Activated T-helper 2 cell treated with anti-CD3 and anti-CD28 coated beads, Interferon-gamma antibody, Interleukin-2, Interleukin-4, amounts not matched to agents 10 μg/mL and 5 μg/mL and 100 μg/mL, durations not matched to agents 14 hours and 24 hours and 36 hours (primary cell): ENCODE measurements at regions not wholly inside any gene's neighbourhood (a gene's known extent, or its start where the extent isn't known, plus 50 kb on each side); places are given as distances from the start of the nearest gene placed in this dataset.

Experiments used
- DNase-seq: peaks from one replicate; pipeline ENCODE4 v3.0.0; 2021; ENCODE audit warnings: low spot score
- H3K27ac Mint-ChIP-seq: one replicate; pipeline ENCODE4 v1.8.0; 2021; ENCODE audit warnings: mixed read lengths
- H3K27me3 Mint-ChIP-seq: one replicate; pipeline ENCODE4 v1.8.0; 2021; ENCODE audit warnings: low read depth, mixed read lengths
- H3K36me3 Mint-ChIP-seq: one replicate; pipeline ENCODE4 v1.8.0; 2021; ENCODE audit warnings: low read depth, mixed read lengths
- H3K4me1 Mint-ChIP-seq: one replicate; pipeline ENCODE4 v1.8.0; 2021; ENCODE audit warnings: low read depth, mixed read lengths
- H3K4me3 Mint-ChIP-seq: one replicate; pipeline ENCODE4 v1.8.0; 2021; ENCODE audit warnings: low read depth, mild to moderate bottlenecking, moderate library complexity, mixed read lengths
- H3K9me3 Mint-ChIP-seq: one replicate; pipeline ENCODE4 v1.8.0; 2021; ENCODE audit warnings: mixed read lengths
- intact Hi-C: fragments of 100-400 bp; cut with micrococcal nuclease; formaldehyde crosslinking; loops from one replicate; pipeline ENCODE4 v1.15.1; 2023

- Mint-ChIP-seq H3K4me1 (no peaks in the 10 kb centered on the region), H3K4me3 (no peak overlapping the region), H3K27me3 (peaks cover 5% of the 10 kb centered on the region)
Observed at GRCh38 chr2:234853729-234854128, 98.1 kb upstream of the SH3BP4 start.

GRCh38 chr2:234852941-234853340 is 98.9 kb upstream of the SH3BP4 start:
- Mint-ChIP-seq H3K9me3 (no peaks in the 10 kb centered on the region), H3K36me3 (no peaks in the 10 kb centered on the region), H3K27me3 (peaks cover 5% of the 10 kb centered on the region), H3K4me1 (no peaks in the 10 kb centered on the region), H3K4me3 (no peak overlapping the region), H3K27ac (no peak overlapping the region)
- intact Hi-C loops = no loop called here
- no peak for DNase-seq

More at GRCh38 chr2:234853729-234854128, 98.1 kb upstream of the SH3BP4 start:
- no peaks in the 10 kb centered on the region for H3K9me3 Mint-ChIP-seq
- intact Hi-C loops = no loop called here
- no peak overlapping the region for H3K27ac Mint-ChIP-seq
- DNase-seq = no peak
- no peaks in the 10 kb centered on the region for H3K36me3 Mint-ChIP-seq

- Mint-ChIP-seq H3K9me3 (no peaks in the 10 kb centered on the region), H3K36me3 (no peaks in the 10 kb centered on the region), H3K27ac (no peak overlapping the region)
Observed at GRCh38 chr2:234852035-234852434, 99.8 kb upstream of the SH3BP4 start.

GRCh38 chr2:234851451-234851850 is 100.4 kb upstream of the SH3BP4 start:
- intact Hi-C loops = no loop called here
- H3K9me3 Mint-ChIP-seq = no peaks in the 10 kb centered on the region
- DNase-seq = no peak
- H3K36me3 Mint-ChIP-seq = no peaks in the 10 kb centered on the region
- peaks cover 5% of the 10 kb centered on the region for H3K27me3 Mint-ChIP-seq
- H3K4me3 Mint-ChIP-seq = no peak overlapping the region
- no peaks in the 10 kb centered on the region for H3K4me1 Mint-ChIP-seq
- H3K27ac Mint-ChIP-seq = no peak overlapping the region

More at GRCh38 chr2:234852035-234852434, 99.8 kb upstream of the SH3BP4 start:
- no peaks in the 10 kb centered on the region for H3K4me1 Mint-ChIP-seq
- DNase-seq = no peak
- intact Hi-C loops = no loop called here
- H3K4me3 Mint-ChIP-seq = no peak overlapping the region
- peaks cover 5% of the 10 kb centered on the region for H3K27me3 Mint-ChIP-seq

- Mint-ChIP-seq H3K9me3 (no peaks in the 10 kb centered on the region), H3K4me3 (no peak overlapping the region), H3K27ac (no peak overlapping the region)
Observed at GRCh38 chr2:234850818-234851217, 101.0 kb upstream of the SH3BP4 start.

GRCh38 chr2:234849678-234850077 is 102.1 kb upstream of the SH3BP4 start:
- no peak for DNase-seq
- intact Hi-C loops = no loop called here
- no peak overlapping the region for H3K27ac Mint-ChIP-seq
- no peaks in the 10 kb centered on the region for H3K9me3 Mint-ChIP-seq
- H3K27me3 Mint-ChIP-seq = peaks cover 5% of the 10 kb centered on the region
- H3K36me3 Mint-ChIP-seq = no peaks in the 10 kb centered on the region
- H3K4me1 Mint-ChIP-seq = no peaks in the 10 kb centered on the region
- H3K4me3 Mint-ChIP-seq = no peak overlapping the region

More at GRCh38 chr2:234850818-234851217, 101.0 kb upstream of the SH3BP4 start:
- Mint-ChIP-seq H3K36me3 (no peaks in the 10 kb centered on the region), H3K27me3 (peaks cover 5% of the 10 kb centered on the region), H3K4me1 (no peaks in the 10 kb centered on the region)
- intact Hi-C loops = no loop called here
- DNase-seq = no peak

- Mint-ChIP-seq H3K4me1 (no peaks in the 10 kb centered on the region), H3K27ac (no peak overlapping the region), H3K4me3 (no peak overlapping the region), H3K36me3 (no peaks in the 10 kb centered on the region), H3K9me3 (no peaks in the 10 kb centered on the region), H3K27me3 (peaks cover 2% of the 10 kb centered on the region)
- DNase-seq = no peak
- intact Hi-C loops = no loop called here
Observed at GRCh38 chr2:234848578-234848977, 103.2 kb upstream of the SH3BP4 start.

- no peaks in the 10 kb centered on the region for H3K36me3 Mint-ChIP-seq
- peaks cover 2% of the 10 kb centered on the region for H3K27me3 Mint-ChIP-seq
- H3K4me1 Mint-ChIP-seq = no peaks in the 10 kb centered on the region
- H3K4me3 Mint-ChIP-seq = no peak overlapping the region
- no peak for DNase-seq
- intact Hi-C loops = no loop called here
- no peaks in the 10 kb centered on the region for H3K9me3 Mint-ChIP-seq
- no peak overlapping the region for H3K27ac Mint-ChIP-seq
Observed at GRCh38 chr2:234847639-234848038, 104.2 kb upstream of the SH3BP4 start.

- H3K4me3 Mint-ChIP-seq = no peak overlapping the region
- H3K36me3 Mint-ChIP-seq = no peaks in the 10 kb centered on the region
- no peaks in the 10 kb centered on the region for H3K4me1 Mint-ChIP-seq
- intact Hi-C loops = no loop called here
- no peak overlapping the region for H3K27ac Mint-ChIP-seq
- no peaks in the 10 kb centered on the region for H3K9me3 Mint-ChIP-seq
- no peak for DNase-seq
- peaks cover 2% of the 10 kb centered on the region for H3K27me3 Mint-ChIP-seq
Observed at GRCh38 chr2:234847364-234847635, 104.5 kb upstream of the SH3BP4 start.

- intact Hi-C loops = no loop called here
- Mint-ChIP-seq H3K36me3 (no peaks in the 10 kb centered on the region), H3K4me3 (no peak overlapping the region), H3K27ac (no peak overlapping the region), H3K4me1 (no peaks in the 10 kb centered on the region), H3K27me3 (peaks cover 2% of the 10 kb centered on the region), H3K9me3 (no peaks in the 10 kb centered on the region)
- DNase-seq = no peak
Observed at GRCh38 chr2:234846599-234847363, 105.0 kb upstream of the SH3BP4 start.

- no peaks in the 10 kb centered on the region for H3K4me1 Mint-ChIP-seq
- no peaks in the 10 kb centered on the region for H3K36me3 Mint-ChIP-seq
- no peak for DNase-seq
- peaks cover 2% of the 10 kb centered on the region for H3K27me3 Mint-ChIP-seq
- H3K9me3 Mint-ChIP-seq = no peaks in the 10 kb centered on the region
- intact Hi-C loops = no loop called here
- no peak overlapping the region for H3K27ac Mint-ChIP-seq
- no peak overlapping the region for H3K4me3 Mint-ChIP-seq
Observed at GRCh38 chr2:234845602-234846590, 105.9 kb upstream of the SH3BP4 start.

- no peak overlapping the region for H3K4me3 Mint-ChIP-seq
- H3K27me3 Mint-ChIP-seq = no peaks in the 10 kb centered on the region
- no peaks in the 10 kb centered on the region for H3K9me3 Mint-ChIP-seq
- intact Hi-C loops = no loop called here
- no peak overlapping the region for H3K27ac Mint-ChIP-seq
- no peaks in the 10 kb centered on the region for H3K36me3 Mint-ChIP-seq
- no peaks in the 10 kb centered on the region for H3K4me1 Mint-ChIP-seq
- no peak for DNase-seq
Observed at GRCh38 chr2:234843411-234843810, 108.4 kb upstream of the SH3BP4 start.

GRCh38 chr2:234842753-234843152 is 109.1 kb upstream of the SH3BP4 start:
- H3K4me1 Mint-ChIP-seq = no peaks in the 10 kb centered on the region
- no peaks in the 10 kb centered on the region for H3K36me3 Mint-ChIP-seq
- intact Hi-C loops = no loop called here
- DNase-seq = no peak
- no peak overlapping the region for H3K4me3 Mint-ChIP-seq
- no peaks in the 10 kb centered on the region for H3K9me3 Mint-ChIP-seq
- H3K27ac Mint-ChIP-seq = no peak overlapping the region
- no peaks in the 10 kb centered on the region for H3K27me3 Mint-ChIP-seq
